SK-N-SH (cell line): ENCODE measurements at regions not wholly inside any gene's neighbourhood (a gene's known extent, or its start where the extent isn't known, plus 50 kb on each side); places are given as distances from the start of the nearest gene placed in this dataset.

ENCODE experiments used
- CTCF ChIA-PET: fragments of 300-600, 350-600 bp; formaldehyde crosslinking; extraction: SDS; loops from one replicate; lab custom pipeline; 2021; lab: Yijun Ruan, JAX
- POLR2A ChIA-PET: fragments of 350-600 bp; sonication (Branson Sonifier 250); formaldehyde crosslinking; extraction: SDS; loops from one replicate; lab custom pipeline; 2020; ENCODE audit warnings: antibody characterized with exemption, inconsistent platforms; lab: Yijun Ruan, JAX
- DNase-seq: peaks from one replicate; pipeline ENCODE4 v3.0.0; 2012
- H2AFZ ChIP-seq: fragments of 200-600 bp; sonication (generic); 2 replicates; pipeline ENCODE4 v1.8.1; 2016; ENCODE audit warnings: antibody characterized with exemption, mild to moderate bottlenecking, low read depth
- H3F3A ChIP-seq: fragments of 200-600 bp; sonication (generic); replicated peaks from 2 replicates; pipeline ENCODE3; 2016; ENCODE audit warnings: antibody characterized with exemption, mild to moderate bottlenecking; ENCODE audit not compliant: insufficient read depth
- H3K27ac ChIP-seq, 2 experiments: fragments of 200-500 bp in 1 of 2; fragments of 200-600 bp in 1 of 2; sonication (Bioruptor generic) in 1 of 2; sonication (generic), shearing (Covaris generic) in 1 of 2; 2 replicates each; pipeline versions ENCODE4 v1.5.1 to v1.6.1; 2014 to 2016; ENCODE audit warnings: low read depth in 2 of 2, inconsistent platforms in 1 of 2, low read length in 1 of 2, mild to moderate bottlenecking in 1 of 2, mixed read lengths in 1 of 2
- H3K27me3 ChIP-seq: fragments of 200-600 bp; sonication (generic), shearing (Covaris generic); 2 replicates; pipeline ENCODE4 v1.6.1; 2016; ENCODE audit warnings: mixed run types; ENCODE audit not compliant: insufficient read depth
- H3K36me3 ChIP-seq, 2 experiments: fragments of 200-500 bp in 1 of 2; fragments of 200-600 bp in 1 of 2; sonication (Bioruptor generic) in 1 of 2; sonication (generic) in 1 of 2; replicated peaks in 1 of 2; 2 replicates each; pipeline versions ENCODE3 to v1.5.1; 2014 to 2016; ENCODE audit warnings: low read length in 1 of 2, mild to moderate bottlenecking in 1 of 2; ENCODE audit not compliant: insufficient read depth in 2 of 2, control insufficient read depth in 1 of 2
- H3K4me1 ChIP-seq, 2 experiments: fragments of 200-500 bp in 1 of 2; fragments of 200-600 bp in 1 of 2; sonication (Bioruptor generic) in 1 of 2; sonication (generic), shearing (Covaris generic) in 1 of 2; 2 replicates each; pipeline versions ENCODE4 v1.5.1 to v1.6.1; 2014 to 2016; ENCODE audit warnings: low read depth in 1 of 2, low read length in 1 of 2, mixed run types in 1 of 2; ENCODE audit not compliant: insufficient read depth in 2 of 2, control insufficient read depth in 1 of 2
- H3K4me2 ChIP-seq: fragments of 200-600 bp; sonication (generic), shearing (Covaris generic); 2 replicates; pipeline ENCODE4 v1.6.1; 2017; ENCODE audit warnings: mixed run types
- H3K4me3 ChIP-seq, 2 experiments: fragments of 200-500 bp in 1 of 2; fragments of 200-600 bp in 1 of 2; sonication (Bioruptor generic) in 1 of 2; sonication (generic), shearing (Covaris generic) in 1 of 2; 2 replicates each; pipeline versions ENCODE4 v1.5.1 to v1.8.1; 2014 to 2016; ENCODE audit warnings: low read depth in 2 of 2, inconsistent platforms in 1 of 2, low read length in 1 of 2, mild to moderate bottlenecking in 1 of 2, mixed read lengths in 1 of 2, moderate library complexity in 1 of 2
- H3K79me2 ChIP-seq: fragments of 200-600 bp; sonication (generic); 2 replicates; pipeline ENCODE4 v1.8.1; 2017; ENCODE audit warnings: mild to moderate bottlenecking; ENCODE audit not compliant: insufficient read depth
- H3K9ac ChIP-seq: fragments of 200-600 bp; sonication (generic); 2 replicates; pipeline ENCODE4 v1.6.1; 2017; ENCODE audit warnings: mixed run types
- H3K9me2 ChIP-seq: fragments of 200-600 bp; sonication (generic); 2 replicates; pipeline ENCODE4 v1.6.1; 2017; ENCODE audit warnings: mixed run types
- H3K9me3 ChIP-seq: fragments of 200-600 bp; sonication (generic); 2 replicates; pipeline ENCODE4 v1.6.1; 2017; ENCODE audit warnings: mixed run types, mild to moderate bottlenecking, moderate library complexity
- H4K20me1 ChIP-seq: fragments of 200-600 bp; sonication (generic); 2 replicates; pipeline ENCODE4 v1.6.1; 2017; ENCODE audit warnings: mild to moderate bottlenecking, mixed run types; ENCODE audit not compliant: insufficient read depth
- EP300 ChIP-seq, 2 experiments: IDR thresholded peaks; 2 replicates each; pipeline versions ENCODE4 v1.4.0 to v1.6.1; 2012; ENCODE audit warnings: borderline replicate concordance in 1 of 2, low read depth in 1 of 2, low read length in 1 of 2
- FOXM1 ChIP-seq: IDR thresholded peaks from 2 replicates; pipeline ENCODE4 v1.4.0; 2012; ENCODE audit warnings: low read depth, mild to moderate bottlenecking
- MXI1 ChIP-seq: IDR thresholded peaks from 2 replicates; pipeline ENCODE4 v1.6.1; 2012; ENCODE audit warnings: mild to moderate bottlenecking, low read depth, low read length, improper control_type of control experiment
- NFIC ChIP-seq: IDR thresholded peaks from 2 replicates; pipeline ENCODE4 v1.4.0; 2012; ENCODE audit warnings: borderline replicate concordance
- RAD21 ChIP-seq: IDR thresholded peaks from 2 replicates; pipeline ENCODE4 v1.6.1; 2012; ENCODE audit warnings: mild to moderate bottlenecking, low read length
- RFX5 ChIP-seq: IDR thresholded peaks from 2 replicates; pipeline ENCODE4 v1.6.1; 2012; ENCODE audit warnings: mild to moderate bottlenecking, improper control_type of control experiment, low read length
- SIN3A ChIP-seq: IDR thresholded peaks from 2 replicates; pipeline ENCODE4 v1.6.1; 2012; ENCODE audit warnings: low read depth, mild to moderate bottlenecking, low read length, moderate library complexity, borderline replicate concordance
- WGBS: methylation state at CpG from one replicate; pipeline ENCODE4 v1.1.6; 2017; ENCODE audit warnings: low lambda C conversion rate; 5-methylcytosine and 5-hydroxymethylcytosine counted together
- TF ChIP-seq, protein P1 (sequence below): fragments of 200-600 bp; sonication (generic); IDR thresholded peaks from 2 replicates; pipeline ENCODE4 v1.6.1; 2017; ENCODE audit warnings: antibody characterized with exemption, mild to moderate bottlenecking, moderate library complexity
- TF ChIP-seq, protein P2 (sequence below): IDR thresholded peaks from 2 replicates; pipeline ENCODE4; 2012
- TF ChIP-seq, protein P3 (sequence below): IDR thresholded peaks from 2 replicates; pipeline ENCODE4 v1.4.0; 2012; ENCODE audit warnings: low read depth
- TF ChIP-seq, protein P4 (sequence below): IDR thresholded peaks from 2 replicates; pipeline ENCODE4 v1.6.1; 2012; ENCODE audit warnings: mild to moderate bottlenecking, low read depth, low read length, moderate library complexity

DNA sequence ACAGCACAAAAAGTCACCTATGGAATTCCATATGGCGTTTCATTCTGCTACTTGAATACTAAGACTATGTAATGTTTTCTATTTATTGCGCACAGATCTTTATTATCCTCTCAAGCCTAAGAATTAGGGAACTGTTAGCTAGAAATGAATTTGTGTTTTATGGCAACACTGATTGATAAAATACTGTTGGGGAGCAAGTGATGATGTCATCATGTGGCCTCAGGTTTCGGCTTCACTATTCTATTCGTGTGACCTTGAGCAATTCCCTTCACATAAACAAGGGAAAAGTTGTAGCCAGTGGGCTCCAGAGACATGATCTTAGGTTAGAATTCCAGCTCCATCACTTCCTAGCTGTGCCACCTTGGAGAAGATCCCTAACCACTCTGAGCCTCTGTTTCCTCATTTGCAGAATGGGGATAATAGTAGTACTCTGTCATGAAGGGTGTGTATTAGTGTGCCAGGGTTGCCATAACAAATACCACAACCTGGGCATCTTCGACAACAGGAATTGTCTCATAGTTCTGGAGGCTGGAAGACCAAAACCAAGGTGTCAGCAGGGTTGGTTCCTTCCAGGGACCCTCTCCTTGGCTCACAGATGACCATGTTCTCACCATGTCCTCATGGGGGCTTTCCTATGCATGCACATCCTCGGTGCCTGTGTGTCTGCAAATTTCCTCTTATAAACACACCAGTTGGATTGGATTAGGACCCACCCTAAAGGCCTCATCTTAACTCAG is 371.2 kb downstream of the RRAGC start (continued):
- TF ChIP-seq, protein P1, sequence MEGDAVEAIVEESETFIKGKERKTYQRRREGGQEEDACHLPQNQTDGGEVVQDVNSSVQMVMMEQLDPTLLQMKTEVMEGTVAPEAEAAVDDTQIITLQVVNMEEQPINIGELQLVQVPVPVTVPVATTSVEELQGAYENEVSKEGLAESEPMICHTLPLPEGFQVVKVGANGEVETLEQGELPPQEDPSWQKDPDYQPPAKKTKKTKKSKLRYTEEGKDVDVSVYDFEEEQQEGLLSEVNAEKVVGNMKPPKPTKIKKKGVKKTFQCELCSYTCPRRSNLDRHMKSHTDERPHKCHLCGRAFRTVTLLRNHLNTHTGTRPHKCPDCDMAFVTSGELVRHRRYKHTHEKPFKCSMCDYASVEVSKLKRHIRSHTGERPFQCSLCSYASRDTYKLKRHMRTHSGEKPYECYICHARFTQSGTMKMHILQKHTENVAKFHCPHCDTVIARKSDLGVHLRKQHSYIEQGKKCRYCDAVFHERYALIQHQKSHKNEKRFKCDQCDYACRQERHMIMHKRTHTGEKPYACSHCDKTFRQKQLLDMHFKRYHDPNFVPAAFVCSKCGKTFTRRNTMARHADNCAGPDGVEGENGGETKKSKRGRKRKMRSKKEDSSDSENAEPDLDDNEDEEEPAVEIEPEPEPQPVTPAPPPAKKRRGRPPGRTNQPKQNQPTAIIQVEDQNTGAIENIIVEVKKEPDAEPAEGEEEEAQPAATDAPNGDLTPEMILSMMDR = no peak
- TF ChIP-seq, protein P2, sequence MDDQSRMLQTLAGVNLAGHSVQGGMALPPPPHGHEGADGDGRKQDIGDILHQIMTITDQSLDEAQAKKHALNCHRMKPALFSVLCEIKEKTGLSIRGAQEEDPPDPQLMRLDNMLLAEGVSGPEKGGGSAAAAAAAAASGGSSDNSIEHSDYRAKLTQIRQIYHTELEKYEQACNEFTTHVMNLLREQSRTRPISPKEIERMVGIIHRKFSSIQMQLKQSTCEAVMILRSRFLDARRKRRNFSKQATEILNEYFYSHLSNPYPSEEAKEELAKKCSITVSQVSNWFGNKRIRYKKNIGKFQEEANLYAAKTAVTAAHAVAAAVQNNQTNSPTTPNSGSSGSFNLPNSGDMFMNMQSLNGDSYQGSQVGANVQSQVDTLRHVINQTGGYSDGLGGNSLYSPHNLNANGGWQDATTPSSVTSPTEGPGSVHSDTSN = no peak
- TF ChIP-seq, protein P3, sequence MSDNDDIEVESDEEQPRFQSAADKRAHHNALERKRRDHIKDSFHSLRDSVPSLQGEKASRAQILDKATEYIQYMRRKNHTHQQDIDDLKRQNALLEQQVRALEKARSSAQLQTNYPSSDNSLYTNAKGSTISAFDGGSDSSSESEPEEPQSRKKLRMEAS = no peak
- TF ChIP-seq NFIC = no peak
- TF ChIP-seq, protein P4, sequence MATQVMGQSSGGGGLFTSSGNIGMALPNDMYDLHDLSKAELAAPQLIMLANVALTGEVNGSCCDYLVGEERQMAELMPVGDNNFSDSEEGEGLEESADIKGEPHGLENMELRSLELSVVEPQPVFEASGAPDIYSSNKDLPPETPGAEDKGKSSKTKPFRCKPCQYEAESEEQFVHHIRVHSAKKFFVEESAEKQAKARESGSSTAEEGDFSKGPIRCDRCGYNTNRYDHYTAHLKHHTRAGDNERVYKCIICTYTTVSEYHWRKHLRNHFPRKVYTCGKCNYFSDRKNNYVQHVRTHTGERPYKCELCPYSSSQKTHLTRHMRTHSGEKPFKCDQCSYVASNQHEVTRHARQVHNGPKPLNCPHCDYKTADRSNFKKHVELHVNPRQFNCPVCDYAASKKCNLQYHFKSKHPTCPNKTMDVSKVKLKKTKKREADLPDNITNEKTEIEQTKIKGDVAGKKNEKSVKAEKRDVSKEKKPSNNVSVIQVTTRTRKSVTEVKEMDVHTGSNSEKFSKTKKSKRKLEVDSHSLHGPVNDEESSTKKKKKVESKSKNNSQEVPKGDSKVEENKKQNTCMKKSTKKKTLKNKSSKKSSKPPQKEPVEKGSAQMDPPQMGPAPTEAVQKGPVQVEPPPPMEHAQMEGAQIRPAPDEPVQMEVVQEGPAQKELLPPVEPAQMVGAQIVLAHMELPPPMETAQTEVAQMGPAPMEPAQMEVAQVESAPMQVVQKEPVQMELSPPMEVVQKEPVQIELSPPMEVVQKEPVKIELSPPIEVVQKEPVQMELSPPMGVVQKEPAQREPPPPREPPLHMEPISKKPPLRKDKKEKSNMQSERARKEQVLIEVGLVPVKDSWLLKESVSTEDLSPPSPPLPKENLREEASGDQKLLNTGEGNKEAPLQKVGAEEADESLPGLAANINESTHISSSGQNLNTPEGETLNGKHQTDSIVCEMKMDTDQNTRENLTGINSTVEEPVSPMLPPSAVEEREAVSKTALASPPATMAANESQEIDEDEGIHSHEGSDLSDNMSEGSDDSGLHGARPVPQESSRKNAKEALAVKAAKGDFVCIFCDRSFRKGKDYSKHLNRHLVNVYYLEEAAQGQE = no peak
- TF ChIP-seq RAD21 = no peak

DNA sequence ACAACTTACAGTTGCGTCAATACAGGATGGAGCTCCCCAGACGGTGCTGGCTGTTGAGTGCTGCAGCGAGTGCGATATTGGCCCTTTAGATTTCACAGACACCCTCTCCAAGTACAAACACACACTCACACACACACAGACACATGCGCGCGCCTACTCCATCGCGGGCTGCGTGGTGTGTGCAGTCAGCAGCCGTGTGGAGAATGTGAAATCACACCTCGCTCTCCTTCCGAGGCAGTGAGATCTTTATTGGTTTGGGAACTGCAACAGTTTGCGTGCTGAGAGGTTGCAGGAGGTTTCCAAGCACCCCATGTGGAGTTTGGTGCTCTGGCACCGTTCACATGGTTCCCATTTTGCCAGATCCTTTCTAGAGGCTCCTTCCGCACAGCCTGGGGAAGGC is 372.2 kb downstream of the RRAGC start:
- ChIA-PET POLR2A (no interaction called here), CTCF (no interaction called here)
- H3K79me2 ChIP-seq = no peaks in the 10 kb centered on the region
- TF ChIP-seq, protein P4 = no peak
- TF ChIP-seq SIN3A (no peak), MXI1 (no peak), FOXM1 (no peak), RFX5 (no peak), EP300 (IDR thresholded peaks at IDR 0.05; ENCODE audit: borderline replicate concordance in 1 of 2, low read depth in 1 of 2, low read length in 1 of 2) (no peak)
- H3K27me3 ChIP-seq = peaks cover 27% of the 10 kb centered on the region
- no peak overlapping the region for H2AFZ ChIP-seq
- H3K4me1 ChIP-seq = no peaks in the 10 kb centered on the region; a peak in 1 of 4 replicates
- H4K20me1 ChIP-seq = no peaks in the 10 kb centered on the region
- 47% methylated on average over 13 of the region's 16 CpGs for WGBS
- H3K9ac ChIP-seq = no peak overlapping the region
- no peak for DNase-seq
- H3K36me3 ChIP-seq = no peaks in the 10 kb centered on the region
- H3K9me3 ChIP-seq = no peaks in the 10 kb centered on the region
- H3F3A ChIP-seq = no peaks in the 10 kb centered on the region
- H3K27ac ChIP-seq = no peak overlapping the region
- H3K9me2 ChIP-seq = no peaks in the 10 kb centered on the region
- H3K4me3 ChIP-seq = no peak overlapping the region
- no peak overlapping the region for H3K4me2 ChIP-seq
